SK-N-SH (cell line): ENCODE measurements at regions not wholly inside any gene's neighbourhood (a gene's known extent, or its start where the extent isn't known, plus 50 kb on each side); places are given as distances from the start of the nearest gene placed in this dataset.

Source experiments
- CTCF ChIP-seq: fragments of 200-600 bp; sonication (generic); IDR thresholded peaks from 2 replicates; pipeline ENCODE4 v1.6.1; 2017; ENCODE audit warnings: antibody characterized with exemption, mild to moderate bottlenecking, moderate library complexity
- FOXJ3 ChIP-seq: sonication (generic); formaldehyde crosslinking; IDR thresholded peaks from 2 replicates; pipeline ENCODE4 v1.5.1; 2020; ENCODE audit warnings: mild to moderate bottlenecking, missing genetic modification reagents
- GABPA ChIP-seq: IDR thresholded peaks from 2 replicates; pipeline ENCODE4 v1.4.0; 2012; ENCODE audit warnings: low read depth, mild to moderate bottlenecking
- NFIC ChIP-seq: IDR thresholded peaks from 2 replicates; pipeline ENCODE4 v1.4.0; 2012; ENCODE audit warnings: borderline replicate concordance
- POLR2AphosphoS5 ChIP-seq: IDR thresholded peaks from 2 replicates; pipeline ENCODE4 v1.6.1; 2012; ENCODE audit warnings: low read depth, low read length
- RAD21 ChIP-seq: IDR thresholded peaks from 2 replicates; pipeline ENCODE4 v1.6.1; 2012; ENCODE audit warnings: mild to moderate bottlenecking, low read length

GRCh38 chr13:42388326-42388725 is 116.4 kb downstream of the AKAP11 start:
- TF ChIP-seq FOXJ3 (no peak), NFIC (no peak), CTCF (no peak), POLR2AphosphoS5 (no peak), RAD21 (no peak), GABPA (no peak)
